HCT116 (cell line): ENCODE measurements at regions not wholly inside any gene's neighbourhood (a gene's known extent, or its start where the extent isn't known, plus 50 kb on each side); places are given as distances from the start of the nearest gene placed in this dataset.

Experiments
- ATF3 ChIP-seq: IDR thresholded peaks from 2 replicates; pipeline ENCODE4 v1.6.1; 2012
- CTCF ChIP-seq, 3 experiments: fragments of 200-600 bp in 1 of 3; sonication (generic) in 1 of 3; IDR thresholded peaks in 2 of 3; conservative IDR thresholded peaks in 1 of 3; 2 replicates each; pipeline ENCODE4 v1.5.1; 2012 to 2017; ENCODE audit warnings: low read depth in 2 of 3, low read length in 2 of 3, antibody characterized with exemption in 1 of 3, borderline replicate concordance in 1 of 3, control low read depth in 1 of 3, mild to moderate bottlenecking in 1 of 3, mixed read lengths in 1 of 3, mixed run types in 1 of 3, moderate library complexity in 1 of 3; ENCODE audit not compliant: insufficient read depth in 1 of 3
- ELF1 ChIP-seq: IDR thresholded peaks from 2 replicates; pipeline ENCODE4 v1.6.1; 2012; ENCODE audit warnings: low read depth, borderline replicate concordance
- EZH2 ChIP-seq: fragments of 200-600 bp; sonication (generic); IDR thresholded peaks from 2 replicates; pipeline ENCODE4 v1.6.1; 2017; ENCODE audit warnings: antibody characterized with exemption, mixed run types
- POLR2AphosphoS5 ChIP-seq: IDR thresholded peaks from 2 replicates; pipeline ENCODE4 v1.6.1; 2011; ENCODE audit warnings: mild to moderate bottlenecking, low read depth, low read length, moderate library complexity
- TF ChIP-seq, protein P1 (sequence below): IDR thresholded peaks from 2 replicates; pipeline ENCODE4 v1.6.1; 2012

GRCh38 chr3:15936312-15936711 is 138.5 kb upstream of the ANKRD28 start:
- TF ChIP-seq, protein P1, sequence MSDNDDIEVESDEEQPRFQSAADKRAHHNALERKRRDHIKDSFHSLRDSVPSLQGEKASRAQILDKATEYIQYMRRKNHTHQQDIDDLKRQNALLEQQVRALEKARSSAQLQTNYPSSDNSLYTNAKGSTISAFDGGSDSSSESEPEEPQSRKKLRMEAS: no peak
- TF ChIP-seq CTCF (IDR thresholded peaks at IDR 0.05 in 2 of 3, conservative IDR thresholded peaks at IDR 0.05 in 1 of 3; ENCODE audit: borderline replicate concordance in 1 of 3, insufficient read depth in 1 of 3, low read depth in 2 of 3, low read length in 2 of 3) (no peak), POLR2AphosphoS5 (no peak), ATF3 (no peak), ELF1 (no peak), EZH2 (no peak)
